Neural progenitor cell (in vitro differentiated cells): ENCODE measurements at regions not wholly inside any gene's neighbourhood (a gene's known extent, or its start where the extent isn't known, plus 50 kb on each side); places are given as distances from the start of the nearest gene placed in this dataset.

Source experiments
- DNase-seq: peaks from one replicate; pipeline ENCODE4 v3.0.0-alpha.2; 2016; ENCODE audit warnings: low spot score
- H2AFZ ChIP-seq: fragments of 200-600 bp; sonication (generic); replicated peaks from 2 replicates; pipeline ENCODE4 v1.6.1; 2016; ENCODE audit warnings: antibody characterized with exemption
- H3F3A ChIP-seq: fragments of 200-600 bp; sonication (generic); 2 replicates; pipeline ENCODE4 v1.6.1; 2016; ENCODE audit warnings: antibody characterized with exemption, low read depth
- H3K27ac ChIP-seq: fragments of 200-600 bp; sonication (generic); 2 replicates; pipeline ENCODE4 v1.5.1; 2016; ENCODE audit warnings: mild to moderate bottlenecking
- H3K27me3 ChIP-seq: fragments of 200-600 bp; sonication (generic); 2 replicates; pipeline ENCODE4 v1.6.1; 2016; ENCODE audit warnings: mild to moderate bottlenecking, moderate library complexity
- H3K36me3 ChIP-seq: fragments of 200-600 bp; sonication (generic); 2 replicates; pipeline ENCODE4 v1.5.1; 2016
- H3K4me1 ChIP-seq: fragments of 200-600 bp; sonication (generic); 2 replicates; pipeline ENCODE4 v1.6.1; 2016; ENCODE audit warnings: mixed run types
- H3K4me2 ChIP-seq: fragments of 200-600 bp; sonication (generic); 2 replicates; pipeline ENCODE4 v1.6.1; 2016
- H3K4me3 ChIP-seq: fragments of 200-600 bp; sonication (generic); 2 replicates; pipeline ENCODE4 v1.5.1; 2016
- H3K79me2 ChIP-seq: fragments of 200-600 bp; sonication (generic); 2 replicates; pipeline ENCODE4 v1.6.1; 2016; ENCODE audit warnings: low read depth
- H3K9ac ChIP-seq: fragments of 200-600 bp; sonication (generic); 2 replicates; pipeline ENCODE4 v1.6.1; 2016
- H3K9me3 ChIP-seq: fragments of 200-600 bp; sonication (generic); 2 replicates; pipeline ENCODE4 v1.5.1; 2016; ENCODE audit warnings: low read depth
- H4K20me1 ChIP-seq: fragments of 200-600 bp; sonication (generic); 2 replicates; pipeline ENCODE4 v1.6.1; 2016; ENCODE audit warnings: low read depth
- H3K27ac Mint-ChIP-seq: 3 replicates; pipeline ENCODE4 v1.8.0; 2021; ENCODE audit warnings: mixed read lengths
- H3K27me3 Mint-ChIP-seq: 2 replicates; pipeline ENCODE4 v1.8.0; 2022; ENCODE audit warnings: low read depth, mild to moderate bottlenecking, inconsistent platforms, moderate library complexity, mixed read lengths; ENCODE audit not compliant: insufficient read depth
- H3K36me3 Mint-ChIP-seq: 3 replicates; pipeline ENCODE4 v1.8.0; 2021; ENCODE audit warnings: mixed read lengths
- H3K4me1 Mint-ChIP-seq: 3 replicates; pipeline ENCODE4 v1.8.0; 2021; ENCODE audit warnings: mixed read lengths
- H3K4me3 Mint-ChIP-seq: 3 replicates; pipeline ENCODE4 v1.8.0; 2021; ENCODE audit warnings: mild to moderate bottlenecking, moderate library complexity, mixed read lengths
- H3K9me3 Mint-ChIP-seq: 3 replicates; pipeline ENCODE4 v1.8.0; 2020; ENCODE audit warnings: mixed read lengths
- CTCF ChIP-seq: fragments of 200-600 bp; sonication (generic); IDR thresholded peaks from 2 replicates; pipeline ENCODE4 v1.5.1; 2017; ENCODE audit warnings: antibody characterized with exemption, mild to moderate bottlenecking
- EZH2 ChIP-seq: fragments of 200-600 bp; sonication (generic); IDR thresholded peaks from 2 replicates; pipeline ENCODE4 v1.6.1; 2017; ENCODE audit warnings: antibody characterized with exemption, mild to moderate bottlenecking, moderate library complexity
- EZH2phosphoT487 ChIP-seq: fragments of 200-600 bp; sonication (generic); IDR thresholded peaks from 2 replicates; pipeline ENCODE4 v1.6.1; 2017; ENCODE audit warnings: antibody characterized with exemption

DNA sequence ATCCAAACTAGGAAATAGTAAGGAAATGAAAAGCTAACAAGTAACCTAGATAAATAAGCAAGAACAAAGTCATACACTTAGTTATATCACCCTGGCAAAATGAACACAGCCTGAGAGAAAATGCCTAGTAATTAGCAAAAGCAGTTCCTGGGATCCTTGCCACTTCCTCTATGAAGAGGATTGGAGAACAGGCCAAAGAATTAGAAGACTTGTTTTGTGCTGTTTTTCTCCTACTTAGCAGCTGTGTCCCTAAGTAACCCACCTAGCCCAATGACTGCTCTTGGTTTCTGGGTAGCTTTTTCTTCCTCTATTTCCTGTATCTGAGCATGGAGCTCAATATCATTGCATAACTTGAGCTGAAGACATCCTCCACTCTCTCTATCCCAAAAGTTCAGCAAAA, 713.9 kb downstream of the ETS1 start:
- no peaks in the 10 kb centered on the region for H3K27me3 ChIP-seq
- H3K36me3 Mint-ChIP-seq = no peaks in the 10 kb centered on the region
- H3K9me3 ChIP-seq = no peaks in the 10 kb centered on the region
- no peak for TF ChIP-seq EZH2phosphoT487
- no peak for TF ChIP-seq EZH2
- no peak for TF ChIP-seq CTCF
- no peak for DNase-seq
- no peak overlapping the region for H3K9ac ChIP-seq
- H3F3A ChIP-seq = no peaks in the 10 kb centered on the region
- no peak overlapping the region for H3K27ac ChIP-seq
- no peak overlapping the region for H2AFZ ChIP-seq
- no peak overlapping the region for H3K4me3 Mint-ChIP-seq
- H3K4me2 ChIP-seq = no peak overlapping the region
- no peaks in the 10 kb centered on the region for H3K4me1 ChIP-seq
- H3K4me1 Mint-ChIP-seq = peaks cover 3% of the 10 kb centered on the region
- no peaks in the 10 kb centered on the region for H3K27me3 Mint-ChIP-seq
- H3K79me2 ChIP-seq = no peaks in the 10 kb centered on the region
- no peaks in the 10 kb centered on the region for H4K20me1 ChIP-seq
- no peaks in the 10 kb centered on the region for H3K36me3 ChIP-seq
- H3K4me3 ChIP-seq = no peak overlapping the region
- H3K9me3 Mint-ChIP-seq = no peaks in the 10 kb centered on the region
- H3K27ac Mint-ChIP-seq = no peak overlapping the region

- H3F3A ChIP-seq = no peaks in the 10 kb centered on the region
- peaks cover 2% of the 10 kb centered on the region for H3K9me3 Mint-ChIP-seq
- TF ChIP-seq EZH2 (no peak), CTCF (no peak), EZH2phosphoT487 (no peak)
Measured at GRCh38 chr11:127866109-127866508, 721.2 kb downstream of the ETS1 start.

DNA sequence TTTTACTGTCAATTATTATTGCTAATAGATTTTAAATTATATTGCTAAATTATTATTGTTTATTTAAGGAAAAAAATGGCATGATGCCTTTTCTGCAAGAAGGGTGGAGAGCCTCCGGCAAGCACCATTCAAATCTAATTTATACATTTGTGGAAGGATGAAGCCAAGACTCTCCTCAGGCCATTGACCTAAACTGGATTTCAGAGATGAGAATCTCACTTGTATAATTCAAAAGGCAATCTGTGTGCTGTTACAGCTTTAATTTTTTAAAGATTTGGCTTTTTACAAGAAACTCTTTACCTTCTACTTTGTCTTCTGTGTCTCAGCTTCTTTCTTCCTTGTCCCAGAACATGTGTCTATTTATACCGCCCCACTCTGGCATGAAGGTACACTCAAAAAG, 722.5 kb downstream of the ETS1 start:
- TF ChIP-seq CTCF (no peak), EZH2 (no peak), EZH2phosphoT487 (no peak)
- Histone ChIP-seq H3K27ac (no peak overlapping the region), H2AFZ (no peak overlapping the region), H3K27me3 (no peaks in the 10 kb centered on the region), H3K9me3 (no peaks in the 10 kb centered on the region), H3K4me3 (no peak overlapping the region), H3F3A (no peaks in the 10 kb centered on the region), H3K4me1 (no peaks in the 10 kb centered on the region), H3K4me2 (no peak overlapping the region), H3K79me2 (no peaks in the 10 kb centered on the region), H3K9ac (no peak overlapping the region), H3K36me3 (no peaks in the 10 kb centered on the region), H4K20me1 (no peaks in the 10 kb centered on the region)
- no peak overlapping the region for H3K4me3 Mint-ChIP-seq
- no peaks in the 10 kb centered on the region for H3K27me3 Mint-ChIP-seq
- DNase-seq = no peak
- H3K4me1 Mint-ChIP-seq = peaks cover 8% of the 10 kb centered on the region
- H3K27ac Mint-ChIP-seq = no peak overlapping the region
- H3K36me3 Mint-ChIP-seq = no peaks in the 10 kb centered on the region
- peaks cover 2% of the 10 kb centered on the region for H3K9me3 Mint-ChIP-seq

More at GRCh38 chr11:127866109-127866508, 721.2 kb downstream of the ETS1 start:
- no peak overlapping the region for H3K4me3 Mint-ChIP-seq
- Histone ChIP-seq H4K20me1 (no peaks in the 10 kb centered on the region), H3K9ac (no peak overlapping the region), H3K27me3 (no peaks in the 10 kb centered on the region), H3K27ac (no peak overlapping the region), H2AFZ (no peak overlapping the region), H3K4me1 (no peaks in the 10 kb centered on the region), H3K79me2 (no peaks in the 10 kb centered on the region), H3K9me3 (no peaks in the 10 kb centered on the region), H3K4me3 (no peak overlapping the region), H3K36me3 (no peaks in the 10 kb centered on the region), H3K4me2 (no peak overlapping the region)
- no peaks in the 10 kb centered on the region for H3K27me3 Mint-ChIP-seq
- H3K36me3 Mint-ChIP-seq = no peaks in the 10 kb centered on the region
- peaks cover 8% of the 10 kb centered on the region for H3K4me1 Mint-ChIP-seq
- H3K27ac Mint-ChIP-seq = no peak overlapping the region
- DNase-seq = no peak

GRCh38 chr11:127862406-127862805, 725.0 kb downstream of the ETS1 start:
- no peak overlapping the region for H3K4me3 ChIP-seq
- no peaks in the 10 kb centered on the region for H3K36me3 ChIP-seq
- Mint-ChIP-seq H3K9me3 (peaks cover 2% of the 10 kb centered on the region), H3K27me3 (no peaks in the 10 kb centered on the region), H3K36me3 (no peaks in the 10 kb centered on the region), H3K4me1 (peaks cover 8% of the 10 kb centered on the region), H3K4me3 (no peak overlapping the region), H3K27ac (no peak overlapping the region)
- H3K27me3 ChIP-seq = no peaks in the 10 kb centered on the region
- H3K4me2 ChIP-seq = no peak overlapping the region
- no peak overlapping the region for H3K27ac ChIP-seq
- DNase-seq = no peak
- H4K20me1 ChIP-seq = no peaks in the 10 kb centered on the region
- TF ChIP-seq EZH2phosphoT487 = no peak
- no peak for TF ChIP-seq EZH2
- no peak for TF ChIP-seq CTCF
- no peaks in the 10 kb centered on the region for H3K4me1 ChIP-seq
- H3F3A ChIP-seq = no peaks in the 10 kb centered on the region
- H2AFZ ChIP-seq = no peak overlapping the region
- H3K9ac ChIP-seq = no peak overlapping the region
- H3K79me2 ChIP-seq = no peaks in the 10 kb centered on the region
- no peaks in the 10 kb centered on the region for H3K9me3 ChIP-seq
